ENCODE measurements at regions not wholly inside any gene's neighbourhood (a gene's known extent, or its start where the extent isn't known, plus 50 kb on each side); places are given as distances from the start of the nearest gene placed in this dataset.

DNA sequence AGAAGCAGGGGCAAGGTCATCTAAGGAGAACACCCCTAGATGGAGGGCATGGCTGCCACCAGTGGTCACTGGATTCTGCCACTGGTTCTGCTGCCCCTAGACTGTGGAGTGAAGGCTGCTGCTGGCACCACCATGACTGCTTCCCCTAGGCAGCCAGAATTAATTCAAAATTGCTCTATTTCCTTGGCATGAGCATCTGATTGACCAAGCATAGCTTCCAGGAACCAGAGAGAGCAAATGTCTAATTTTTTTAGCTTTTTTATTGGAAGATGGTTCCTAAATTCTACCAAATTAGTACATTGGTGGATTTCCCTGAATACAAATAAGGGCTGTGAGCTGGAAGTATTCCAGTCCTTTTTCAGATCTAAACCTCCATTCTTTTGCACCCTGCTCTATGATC, 270.2 kb upstream of the GBE1 start:
- TF ChIP-seq CEBPB (IDR thresholded peaks at IDR 0.05) (no peak), CREB1 (IDR thresholded peaks at IDR 0.05; ENCODE audit: low read depth) (no peak), EP300 (IDR thresholded peaks at IDR 0.05; ENCODE audit: borderline replicate concordance) (no peak), RAD21 (IDR thresholded peaks at IDR 0.05; ENCODE audit: low read depth) (no peak), EGR1 (IDR thresholded peaks at IDR 0.05) (no peak)
- TF ChIP-seq, protein P1, sequence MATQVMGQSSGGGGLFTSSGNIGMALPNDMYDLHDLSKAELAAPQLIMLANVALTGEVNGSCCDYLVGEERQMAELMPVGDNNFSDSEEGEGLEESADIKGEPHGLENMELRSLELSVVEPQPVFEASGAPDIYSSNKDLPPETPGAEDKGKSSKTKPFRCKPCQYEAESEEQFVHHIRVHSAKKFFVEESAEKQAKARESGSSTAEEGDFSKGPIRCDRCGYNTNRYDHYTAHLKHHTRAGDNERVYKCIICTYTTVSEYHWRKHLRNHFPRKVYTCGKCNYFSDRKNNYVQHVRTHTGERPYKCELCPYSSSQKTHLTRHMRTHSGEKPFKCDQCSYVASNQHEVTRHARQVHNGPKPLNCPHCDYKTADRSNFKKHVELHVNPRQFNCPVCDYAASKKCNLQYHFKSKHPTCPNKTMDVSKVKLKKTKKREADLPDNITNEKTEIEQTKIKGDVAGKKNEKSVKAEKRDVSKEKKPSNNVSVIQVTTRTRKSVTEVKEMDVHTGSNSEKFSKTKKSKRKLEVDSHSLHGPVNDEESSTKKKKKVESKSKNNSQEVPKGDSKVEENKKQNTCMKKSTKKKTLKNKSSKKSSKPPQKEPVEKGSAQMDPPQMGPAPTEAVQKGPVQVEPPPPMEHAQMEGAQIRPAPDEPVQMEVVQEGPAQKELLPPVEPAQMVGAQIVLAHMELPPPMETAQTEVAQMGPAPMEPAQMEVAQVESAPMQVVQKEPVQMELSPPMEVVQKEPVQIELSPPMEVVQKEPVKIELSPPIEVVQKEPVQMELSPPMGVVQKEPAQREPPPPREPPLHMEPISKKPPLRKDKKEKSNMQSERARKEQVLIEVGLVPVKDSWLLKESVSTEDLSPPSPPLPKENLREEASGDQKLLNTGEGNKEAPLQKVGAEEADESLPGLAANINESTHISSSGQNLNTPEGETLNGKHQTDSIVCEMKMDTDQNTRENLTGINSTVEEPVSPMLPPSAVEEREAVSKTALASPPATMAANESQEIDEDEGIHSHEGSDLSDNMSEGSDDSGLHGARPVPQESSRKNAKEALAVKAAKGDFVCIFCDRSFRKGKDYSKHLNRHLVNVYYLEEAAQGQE (IDR thresholded peaks at IDR 0.05; ENCODE audit: low read depth) = no peak
